ENCODE measurements at regions not wholly inside any gene's neighbourhood (a gene's known extent, or its start where the extent isn't known, plus 50 kb on each side); places are given as distances from the start of the nearest gene placed in this dataset.
"Not testable (repeated sequence)": the region's sequence is repeated elsewhere in the genome, so short reads cannot be mapped to it uniquely, and the experiment has no call there.

GRCh38 chr6:44037847-44038542, 89.3 kb downstream of the MRPL14 start:
- DNase-seq (ENCODE audit: low spot score): no peak
- H3K27me3 Mint-ChIP-seq (ENCODE audit: low read depth): peaks cover 3% of the 10 kb centered on the region
- H3K9me3 Mint-ChIP-seq: no peaks in the 10 kb centered on the region
- intact Hi-C loops (cut with micrococcal nuclease): no loop called here
- no peaks in the 10 kb centered on the region for H3K36me3 Mint-ChIP-seq (ENCODE audit: low read depth)
- peaks cover 8% of the 10 kb centered on the region for H3K4me1 Mint-ChIP-seq (ENCODE audit: low read depth)
- no peak overlapping the region for H3K27ac Mint-ChIP-seq
- H3K4me3 Mint-ChIP-seq (ENCODE audit: low read depth): no peak overlapping the region

GRCh38 chr6:44037276-44037675, 90.0 kb downstream of the MRPL14 start:
- DNase-seq (ENCODE audit: low spot score); H3K4me3 Mint-ChIP-seq (ENCODE audit: low read depth); H3K9me3 Mint-ChIP-seq; H3K27ac Mint-ChIP-seq; H3K27me3 Mint-ChIP-seq (ENCODE audit: low read depth); H3K36me3 Mint-ChIP-seq (ENCODE audit: low read depth); H3K4me1 Mint-ChIP-seq (ENCODE audit: low read depth); intact Hi-C loops (cut with micrococcal nuclease): not testable (repeated sequence)

GRCh38 chr6:44036699-44037101, 90.6 kb downstream of the MRPL14 start:
- Mint-ChIP-seq H3K9me3 (no peaks in the 10 kb centered on the region), H3K27me3 (ENCODE audit: low read depth) (peaks cover 3% of the 10 kb centered on the region), H3K4me1 (ENCODE audit: low read depth) (peaks cover 4% of the 10 kb centered on the region), H3K36me3 (ENCODE audit: low read depth) (no peaks in the 10 kb centered on the region), H3K4me3 (ENCODE audit: low read depth) (no peak overlapping the region), H3K27ac (no peak overlapping the region)
- intact Hi-C loops (cut with micrococcal nuclease): no loop called here
- no peak for DNase-seq (ENCODE audit: low spot score)

- intact Hi-C loops (cut with micrococcal nuclease): no loop called here
- no peak for DNase-seq (ENCODE audit: low spot score)
- no peaks in the 10 kb centered on the region for H3K36me3 Mint-ChIP-seq (ENCODE audit: low read depth)
- H3K4me1 Mint-ChIP-seq (ENCODE audit: low read depth): peaks cover 3% of the 10 kb centered on the region
- no peak overlapping the region for H3K27ac Mint-ChIP-seq
- H3K27me3 Mint-ChIP-seq (ENCODE audit: low read depth): peaks cover 3% of the 10 kb centered on the region
- H3K9me3 Mint-ChIP-seq: no peaks in the 10 kb centered on the region
- H3K4me3 Mint-ChIP-seq (ENCODE audit: low read depth): no peak overlapping the region
These were observed 91.1 kb downstream of the MRPL14 start for GRCh38 chr6:44036196-44036595.

- intact Hi-C loops (cut with micrococcal nuclease): no loop called here
- no peak for DNase-seq (ENCODE audit: low spot score)
- peaks cover 3% of the 10 kb centered on the region for H3K4me1 Mint-ChIP-seq (ENCODE audit: low read depth)
- H3K27me3 Mint-ChIP-seq (ENCODE audit: low read depth): peaks cover 3% of the 10 kb centered on the region
- H3K9me3 Mint-ChIP-seq: no peaks in the 10 kb centered on the region
- no peak overlapping the region for H3K27ac Mint-ChIP-seq
- no peaks in the 10 kb centered on the region for H3K36me3 Mint-ChIP-seq (ENCODE audit: low read depth)
- no peak overlapping the region for H3K4me3 Mint-ChIP-seq (ENCODE audit: low read depth)
These were observed 91.6 kb downstream of the MRPL14 start for GRCh38 chr6:44035621-44036020.

GRCh38 chr6:44034931-44035345, 92.3 kb downstream of the MRPL14 start:
- Mint-ChIP-seq H3K4me3 (ENCODE audit: low read depth) (no peak overlapping the region), H3K27ac (no peak overlapping the region), H3K36me3 (ENCODE audit: low read depth) (no peaks in the 10 kb centered on the region), H3K4me1 (ENCODE audit: low read depth) (peaks cover 3% of the 10 kb centered on the region), H3K9me3 (no peaks in the 10 kb centered on the region), H3K27me3 (ENCODE audit: low read depth) (peaks cover 7% of the 10 kb centered on the region)
- intact Hi-C loops (cut with micrococcal nuclease): no loop called here
- no peak for DNase-seq (ENCODE audit: low spot score)

GRCh38 chr6:44034391-44034861, 92.8 kb downstream of the MRPL14 start:
- intact Hi-C loops (cut with micrococcal nuclease): no loop called here
- H3K4me1 Mint-ChIP-seq (ENCODE audit: low read depth): peaks cover 3% of the 10 kb centered on the region
- H3K9me3 Mint-ChIP-seq: no peaks in the 10 kb centered on the region
- H3K27ac Mint-ChIP-seq: no peak overlapping the region
- H3K36me3 Mint-ChIP-seq (ENCODE audit: low read depth): no peaks in the 10 kb centered on the region
- DNase-seq (ENCODE audit: low spot score): no peak
- H3K27me3 Mint-ChIP-seq (ENCODE audit: low read depth): peaks cover 9% of the 10 kb centered on the region
- no peak overlapping the region for H3K4me3 Mint-ChIP-seq (ENCODE audit: low read depth)

- no peak for DNase-seq (ENCODE audit: low spot score)
- H3K27me3 Mint-ChIP-seq (ENCODE audit: low read depth): peaks cover 24% of the 10 kb centered on the region
- H3K4me3 Mint-ChIP-seq (ENCODE audit: low read depth): no peak overlapping the region
- H3K36me3 Mint-ChIP-seq (ENCODE audit: low read depth): no peaks in the 10 kb centered on the region
- H3K4me1 Mint-ChIP-seq (ENCODE audit: low read depth): peaks cover 3% of the 10 kb centered on the region
- H3K9me3 Mint-ChIP-seq: no peaks in the 10 kb centered on the region
- intact Hi-C loops (cut with micrococcal nuclease): no loop called here
- no peak overlapping the region for H3K27ac Mint-ChIP-seq
These were observed 96.3 kb downstream of the MRPL14 start for GRCh38 chr6:44030812-44031454.

GRCh38 chr6:44029444-44030185, 97.6 kb downstream of the MRPL14 start:
- Mint-ChIP-seq H3K27ac (no peak overlapping the region), H3K4me1 (ENCODE audit: low read depth) (no peaks in the 10 kb centered on the region), H3K27me3 (ENCODE audit: low read depth) (peaks cover 24% of the 10 kb centered on the region), H3K9me3 (no peaks in the 10 kb centered on the region), H3K4me3 (ENCODE audit: low read depth) (no peak overlapping the region), H3K36me3 (ENCODE audit: low read depth) (no peaks in the 10 kb centered on the region)
- DNase-seq (ENCODE audit: low spot score): no peak
- intact Hi-C loops (cut with micrococcal nuclease): no loop called here

- Mint-ChIP-seq H3K4me1 (ENCODE audit: low read depth) (no peaks in the 10 kb centered on the region), H3K36me3 (ENCODE audit: low read depth) (no peaks in the 10 kb centered on the region), H3K27me3 (ENCODE audit: low read depth) (peaks cover 24% of the 10 kb centered on the region), H3K27ac (no peak overlapping the region), H3K4me3 (ENCODE audit: low read depth) (no peak overlapping the region), H3K9me3 (no peaks in the 10 kb centered on the region)
- DNase-seq (ENCODE audit: low spot score): no peak
- intact Hi-C loops (cut with micrococcal nuclease): no loop called here
These were observed 98.4 kb downstream of the MRPL14 start for GRCh38 chr6:44028789-44029310.

GRCh38 chr6:44025226-44025625, 102.0 kb downstream of the MRPL14 start:
- H3K36me3 Mint-ChIP-seq (ENCODE audit: low read depth): no peaks in the 10 kb centered on the region
- intact Hi-C loops (cut with micrococcal nuclease): no loop called here
- H3K27ac Mint-ChIP-seq: no peak overlapping the region
- no peak overlapping the region for H3K4me3 Mint-ChIP-seq (ENCODE audit: low read depth)
- peaks cover 23% of the 10 kb centered on the region for H3K27me3 Mint-ChIP-seq (ENCODE audit: low read depth)
- no peaks in the 10 kb centered on the region for H3K9me3 Mint-ChIP-seq
- H3K4me1 Mint-ChIP-seq (ENCODE audit: low read depth): no peaks in the 10 kb centered on the region
- no peak for DNase-seq (ENCODE audit: low spot score)

GRCh38 chr6:44024574-44025219, 102.6 kb downstream of the MRPL14 start:
- no peak for DNase-seq (ENCODE audit: low spot score)
- H3K27ac Mint-ChIP-seq: no peak overlapping the region
- H3K9me3 Mint-ChIP-seq: no peaks in the 10 kb centered on the region
- H3K27me3 Mint-ChIP-seq (ENCODE audit: low read depth): peaks cover 18% of the 10 kb centered on the region
- no peak overlapping the region for H3K4me3 Mint-ChIP-seq (ENCODE audit: low read depth)
- intact Hi-C loops (cut with micrococcal nuclease): no loop called here
- no peaks in the 10 kb centered on the region for H3K36me3 Mint-ChIP-seq (ENCODE audit: low read depth)
- no peaks in the 10 kb centered on the region for H3K4me1 Mint-ChIP-seq (ENCODE audit: low read depth)

Data from activated T-helper 2 cell treated with anti-CD3 and anti-CD28 coated beads, Interferon-gamma antibody, Interleukin-2, Interleukin-4, amounts not matched to agents 10 μg/mL and 5 μg/mL and 100 μg/mL, durations not matched to agents 14 hours and 24 hours and 36 hours (primary cell).